HG03469 (cell line): ENCODE measurements at regions not wholly inside any gene's neighbourhood (a gene's known extent, or its start where the extent isn't known, plus 50 kb on each side); places are given as distances from the start of the nearest gene placed in this dataset.

ENCODE experiments used
- ATAC-seq: cut with Tn5 transposase; IDR thresholded peaks from one replicate; pipeline ENCODE4 v1.9.1; 2021; ENCODE audit warnings: mild to moderate bottlenecking, moderate library complexity, moderate number of reproducible peaks; ENCODE audit not compliant: unreplicated experiment

DNA sequence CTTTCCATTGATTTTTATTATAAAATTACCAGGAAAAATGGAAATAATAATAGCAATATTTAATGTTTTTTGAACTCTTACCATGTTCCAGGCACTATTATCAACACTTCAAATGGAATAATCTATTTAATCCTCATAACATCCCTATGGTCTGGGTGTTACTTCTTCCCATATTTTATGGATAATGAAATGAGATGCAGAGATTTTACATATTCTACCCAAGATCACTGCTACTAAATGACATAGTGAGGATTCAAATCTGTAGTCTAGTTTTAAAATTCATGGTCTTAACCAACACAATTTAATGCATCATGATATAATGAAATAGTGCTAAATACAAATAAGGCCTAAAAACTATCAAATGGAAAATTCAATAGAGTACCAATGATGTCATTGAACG is 70.4 kb upstream of the COL3A1 start:
- no peak for ATAC-seq

DNA sequence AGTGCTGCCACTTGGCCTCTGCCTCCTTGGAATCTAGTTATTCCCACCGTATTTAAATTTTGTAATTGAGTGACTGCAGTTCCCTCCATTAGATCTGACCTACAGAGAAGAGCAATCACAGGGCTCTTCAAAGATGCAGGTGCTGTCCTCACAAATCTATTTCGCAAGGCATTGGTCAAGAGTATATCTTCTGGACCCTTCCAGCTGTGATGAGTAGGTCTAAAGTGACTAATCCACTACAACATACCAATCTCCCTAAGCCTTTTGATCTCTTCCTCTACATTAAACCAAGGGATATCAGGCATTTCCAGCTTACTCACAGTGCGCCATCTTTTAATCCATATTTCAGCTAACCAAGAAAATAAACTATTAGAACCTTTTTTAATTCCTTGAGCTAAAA is 65.1 kb upstream of the COL3A1 start:
- ATAC-seq: no peak

DNA sequence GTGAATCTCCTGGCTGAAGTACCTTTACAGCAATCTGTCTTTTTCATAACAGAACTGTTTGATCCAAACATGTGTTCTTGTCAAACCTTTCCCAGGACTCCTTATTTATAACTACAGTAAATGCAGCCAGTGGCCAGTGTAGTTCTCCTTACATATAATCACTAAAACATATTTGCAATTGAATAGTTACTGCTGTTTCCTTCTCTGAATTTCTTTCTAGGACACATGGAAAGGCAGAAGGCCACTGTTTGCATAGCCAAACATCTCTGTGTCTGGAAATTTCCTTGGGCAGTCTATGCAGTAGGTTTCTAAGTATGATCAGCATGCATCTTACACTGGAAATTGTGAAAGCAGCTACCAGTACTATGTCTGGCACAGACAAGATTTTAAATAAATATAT is 57.4 kb upstream of the COL3A1 start:
- ATAC-seq: no peak

DNA sequence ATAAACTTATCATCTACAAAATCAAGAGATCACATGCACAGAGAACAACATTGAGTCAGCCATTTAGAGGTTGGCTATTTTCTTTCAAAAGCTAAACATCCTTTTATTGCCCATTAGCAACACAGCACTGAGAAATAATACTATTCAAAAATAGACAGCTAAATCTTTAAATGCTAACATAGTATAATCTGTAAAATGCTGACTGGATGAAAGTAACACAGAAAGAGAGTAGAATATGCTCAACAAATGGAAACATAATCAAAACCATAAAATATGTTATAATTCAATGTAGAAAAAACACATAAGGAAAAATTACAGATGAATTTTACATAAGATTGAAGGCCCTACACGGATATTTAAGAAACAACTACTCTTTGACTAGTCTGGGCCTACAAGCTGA is 56.5 kb upstream of the COL3A1 start:
- no peak for ATAC-seq

DNA sequence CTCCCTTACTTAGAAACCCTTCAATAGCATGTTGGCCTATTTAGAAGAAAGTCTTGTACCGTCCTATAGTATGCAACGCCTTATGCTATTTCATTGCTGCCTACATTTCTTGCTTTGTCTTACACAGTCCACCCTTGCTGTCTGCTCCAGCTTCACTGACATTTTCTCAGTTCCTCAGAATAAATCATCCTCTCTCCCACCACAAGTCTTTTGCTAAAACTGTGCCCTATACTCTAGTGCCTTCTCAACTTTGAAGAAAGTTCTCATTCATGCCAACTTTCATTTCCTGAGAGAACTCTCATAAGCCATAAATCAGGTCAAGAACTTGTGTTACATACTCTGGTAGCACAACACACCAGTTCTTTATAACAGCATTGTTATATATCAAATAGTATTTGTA is 54.3 kb upstream of the COL3A1 start:
- peak; percentile 50 for ATAC-seq

DNA sequence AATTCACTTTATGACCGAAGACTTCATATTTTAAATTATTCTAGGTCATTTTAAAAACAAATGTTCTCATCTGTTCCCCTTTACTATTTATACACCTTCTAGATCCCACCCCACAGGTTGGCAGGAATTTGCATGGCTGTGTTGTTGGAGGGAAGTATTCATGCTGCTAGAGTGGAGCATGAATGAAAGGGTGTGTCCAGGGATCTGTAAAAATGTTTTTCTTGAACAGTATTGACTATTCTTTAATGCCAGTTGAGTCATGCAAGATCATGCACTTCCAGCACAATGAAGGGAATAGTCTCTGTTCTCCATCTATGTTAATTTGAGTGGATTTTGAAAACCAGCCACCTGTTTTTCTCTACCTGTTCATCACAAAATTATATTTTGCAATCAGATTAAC is 52.0 kb upstream of the COL3A1 start:
- no peak for ATAC-seq
